Ovary (tissue), 3 donors: ENCODE measurements at regions not wholly inside any gene's neighbourhood (a gene's known extent, or its start where the extent isn't known, plus 50 kb on each side); places are given as distances from the start of the nearest gene placed in this dataset.

Experiments
- CTCF ChIP-seq, 3 donors: fragments of 450-650 bp in 2 of 3; fragments of 200-600 bp in 1 of 3; IDR thresholded peaks; one replicate each; pipeline versions ENCODE4 v1.5.1 to v1.8.0; 2016 to 2022; ENCODE audit warnings: antibody characterized with exemption in 3 of 3, mild to moderate bottlenecking in 1 of 3
- EP300 ChIP-seq: sonication (generic); formaldehyde crosslinking; IDR thresholded peaks from one replicate; pipeline ENCODE4 v1.6.1; 2017; ENCODE audit warnings: antibody characterized with exemption
- donor health status: DM: no; HTN: no; CAD: no.

GRCh38 chr1:212549503-212550017 lies 59.0 kb upstream of the ATF3 start:
- no peak for TF ChIP-seq EP300
- TF ChIP-seq CTCF (IDR thresholded peaks at IDR 0.05) = no peak
